GM18867 (cell line): ENCODE measurements at regions not wholly inside any gene's neighbourhood (a gene's known extent, or its start where the extent isn't known, plus 50 kb on each side); places are given as distances from the start of the nearest gene placed in this dataset.

Experiments used
- ATAC-seq: cut with Tn5 transposase; IDR thresholded peaks from one replicate; pipeline ENCODE4 v1.9.1; 2021; ENCODE audit warnings: mild to moderate bottlenecking, moderate library complexity; ENCODE audit not compliant: unreplicated experiment

DNA sequence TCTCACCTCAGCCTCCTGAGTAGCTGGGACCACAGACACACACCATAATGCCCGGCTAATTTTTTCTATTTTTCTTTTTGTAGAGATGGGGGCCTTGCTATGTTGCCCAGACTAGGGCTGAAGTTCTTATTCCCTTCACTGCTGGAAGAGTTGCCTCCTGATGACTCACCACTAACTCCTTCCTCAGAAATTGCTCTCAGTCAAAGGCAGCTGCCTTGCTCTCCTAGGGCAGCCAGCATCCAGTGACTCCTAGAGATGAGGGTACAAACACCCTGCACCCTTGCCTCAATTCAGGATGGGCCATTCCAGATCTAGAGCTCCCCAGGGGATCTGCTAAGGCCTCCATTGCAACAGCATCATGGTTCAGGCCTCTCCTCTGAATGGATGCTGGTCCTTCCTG lies 54.0 kb upstream of the RASSF8 start:
- ATAC-seq, result no peak

DNA sequence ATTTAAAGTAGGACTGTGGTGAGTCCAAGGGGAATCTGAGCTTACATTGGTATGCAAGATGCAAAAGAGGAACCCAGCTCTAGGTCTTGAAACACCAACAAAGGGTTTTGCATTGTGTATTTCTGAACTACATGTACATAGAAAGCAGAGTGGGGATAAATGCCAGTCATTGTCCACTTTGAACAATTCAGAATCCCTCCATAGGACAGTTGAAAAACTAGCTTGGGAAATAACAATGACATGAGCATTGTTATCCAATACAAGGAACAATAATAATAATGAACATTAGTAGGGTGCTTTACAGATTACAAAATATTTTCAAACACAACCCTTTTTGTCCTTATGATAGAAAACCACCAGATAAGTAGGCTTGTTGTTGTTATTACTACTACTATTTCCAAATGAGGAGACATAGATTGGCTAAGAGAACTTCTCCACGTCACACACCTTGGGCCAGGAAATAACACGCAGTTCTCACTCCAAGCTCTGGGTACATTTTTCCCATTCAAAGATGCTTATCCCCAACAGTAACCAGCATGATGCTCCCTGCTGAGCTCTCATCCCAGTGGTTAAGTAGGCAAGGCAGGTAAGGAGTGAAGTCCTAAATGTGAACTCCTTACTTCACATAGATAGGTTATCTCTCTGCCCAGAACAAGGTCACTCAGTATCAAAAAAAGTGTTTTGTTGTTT lies 51.7 kb upstream of the RASSF8 start:
- ATAC-seq, result no peak
